ENCODE measurements at regions not wholly inside any gene's neighbourhood (a gene's known extent, or its start where the extent isn't known, plus 50 kb on each side); places are given as distances from the start of the nearest gene placed in this dataset.

- TF ChIP-seq EZH2phosphoT487 (IDR thresholded peaks at IDR 0.05; ENCODE audit: low read depth): no peak
- TF ChIP-seq CTCF (IDR thresholded peaks at IDR 0.05; ENCODE audit: low read depth, low read length): no peak
These were observed 207.6 kb downstream of the OGFRL1 start for GRCh38 chr6:71496018-71496721.
